Common myeloid progenitor, CD34-positive (primary cell): ENCODE measurements at regions not wholly inside any gene's neighbourhood (a gene's known extent, or its start where the extent isn't known, plus 50 kb on each side); places are given as distances from the start of the nearest gene placed in this dataset.
"Not testable (repeated sequence)": the region's sequence is repeated elsewhere in the genome, so short reads cannot be mapped to it uniquely, and the experiment has no call there.

Experiments
- CTCF ChIA-PET: fragments of 350-600 bp; sonication (Branson Sonifier 250); formaldehyde crosslinking; loops from one replicate; lab custom pipeline; 2021; ENCODE audit warnings: antibody characterized with exemption; lab: Charles Lee
- POLR2A ChIA-PET: fragments of 350-600 bp; sonication (Branson Sonifier 250); formaldehyde crosslinking; loops from one replicate; lab custom pipeline; 2021; ENCODE audit warnings: antibody characterized with exemption; lab: Charles Lee
- DNase-seq, 3 donors: peaks; one replicate each; pipeline versions ENCODE4 v3.0.0 to v3.0.0-alpha.2; 2013
- H3K27ac ChIP-seq, 2 experiments: 1 replicate in 1 of 2; 2 replicates in 1 of 2; pipeline ENCODE4 v1.7.0; 2013; ENCODE audit warnings: inconsistent platforms in 2 of 2, low read length in 2 of 2, mild to moderate bottlenecking in 2 of 2, low read depth in 1 of 2, moderate library complexity in 1 of 2; ENCODE audit not compliant: severe bottlenecking in 2 of 2, insufficient read depth in 1 of 2, poor library complexity in 1 of 2
- H3K27me3 ChIP-seq, 5 experiments: replicated peaks in 2 of 5; 1 replicate in 3 of 5; 2 replicates in 2 of 5; pipeline versions ENCODE4 v1.6.1 to v1.7.0; 2013; ENCODE audit warnings: low read length in 4 of 5, mild to moderate bottlenecking in 2 of 5, moderate library complexity in 2 of 5, inconsistent platforms in 1 of 5; ENCODE audit not compliant: insufficient read depth in 5 of 5, control insufficient read depth in 4 of 5
- H3K36me3 ChIP-seq, 4 experiments: 1 replicate in 2 of 4; 2 replicates in 2 of 4; pipeline versions ENCODE4 v1.6.1 to v1.7.0; 2013; ENCODE audit warnings: low read length in 3 of 4, control low read depth in 1 of 4, mild to moderate bottlenecking in 1 of 4; ENCODE audit not compliant: control insufficient read depth in 4 of 4, insufficient read depth in 4 of 4
- H3K4me1 ChIP-seq, 4 experiments: 1 replicate in 3 of 4; 2 replicates in 1 of 4; pipeline versions ENCODE4 v1.6.1 to v1.7.1; 2013; ENCODE audit warnings: low read length in 3 of 4, mild to moderate bottlenecking in 3 of 4, control low read depth in 1 of 4, inconsistent platforms in 1 of 4, moderate library complexity in 1 of 4; ENCODE audit not compliant: control insufficient read depth in 4 of 4, insufficient read depth in 4 of 4; ENCODE audit errors: control extremely low read depth in 1 of 4
- H3K4me3 ChIP-seq, 7 experiments: 1 replicate in 4 of 7; 2 replicates in 3 of 7; pipeline versions ENCODE4 v1.5.1 to v1.7.0; 2013; ENCODE audit warnings: mild to moderate bottlenecking in 7 of 7, low read length in 6 of 7, moderate library complexity in 6 of 7, inconsistent platforms in 2 of 7, low read depth in 2 of 7, control low read depth in 1 of 7; ENCODE audit not compliant: insufficient read depth in 4 of 7, control insufficient read depth in 1 of 7; ENCODE audit errors: extremely low read depth in 1 of 7
- H3K9me3 ChIP-seq, 5 experiments: 1 replicate in 4 of 5; 2 replicates in 1 of 5; pipeline versions ENCODE4 v1.6.1 to v1.7.1; 2013; ENCODE audit warnings: low read length in 4 of 5, mild to moderate bottlenecking in 2 of 5, inconsistent platforms in 1 of 5, low read depth in 1 of 5, moderate library complexity in 1 of 5; ENCODE audit not compliant: control insufficient read depth in 4 of 5, insufficient read depth in 2 of 5; ENCODE audit errors: control extremely low read depth in 1 of 5
- WGBS: methylation state at CpG from one replicate; pipeline ENCODE4 v1.1.5; 2013; ENCODE audit not compliant: insufficient coverage; 5-methylcytosine and 5-hydroxymethylcytosine counted together

- Histone ChIP-seq H3K27ac (no peak overlapping the region), H3K9me3 (peaks cover 0 to 2% (median 0%) of the 10 kb centered on the region in 5 experiments), H3K36me3 (no peaks in the 10 kb centered on the region), H3K27me3 (peaks cover 0 to 20% (median 3%) of the 10 kb centered on the region in 5 experiments), H3K4me1 (no peaks in the 10 kb centered on the region), H3K4me3 (no peak overlapping the region)
- ChIA-PET POLR2A (no interaction called here), CTCF (no interaction called here)
- WGBS: 100% methylated on average over 1 of the region's 2 CpGs
- DNase-seq: no peak
These were observed 121.8 kb downstream of the NOC3L start for GRCh38 chr10:94240901-94241300.

DNA sequence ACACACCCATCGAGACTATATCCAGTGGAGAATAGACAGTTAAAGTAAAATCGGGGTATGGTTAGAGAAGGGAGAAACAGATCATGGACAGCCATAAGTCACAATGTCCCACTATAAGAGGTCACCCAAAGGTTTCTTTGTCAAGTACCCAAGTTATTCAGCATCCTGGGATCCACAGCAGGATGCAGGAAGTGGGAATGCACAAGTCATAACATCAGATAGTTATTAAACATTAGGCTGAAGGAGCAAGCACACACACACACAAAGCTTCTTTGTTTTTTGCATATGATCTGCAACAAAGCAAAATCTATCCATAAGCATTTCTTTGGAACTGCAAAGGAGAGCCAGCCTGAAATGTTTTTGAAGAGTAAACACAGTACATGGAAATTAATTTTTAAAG is 111.6 kb downstream of the NOC3L start:
- Histone ChIP-seq H3K27ac (no peak overlapping the region), H3K36me3 (no peaks in the 10 kb centered on the region), H3K9me3 (no peaks in the 10 kb centered on the region), H3K4me3 (no peak overlapping the region), H3K27me3 (peaks cover 0 to 18% (median 7%) of the 10 kb centered on the region in 5 experiments), H3K4me1 (no peaks in the 10 kb centered on the region)
- no peak for DNase-seq
- ChIA-PET CTCF (no interaction called here), POLR2A (no interaction called here)
- WGBS: 93% methylated on average over 2 of the region's 2 CpGs

- CTCF ChIA-PET: no interaction called here
These were observed 111.2 kb downstream of the NOC3L start for GRCh38 chr10:94251568-94251967.

DNA sequence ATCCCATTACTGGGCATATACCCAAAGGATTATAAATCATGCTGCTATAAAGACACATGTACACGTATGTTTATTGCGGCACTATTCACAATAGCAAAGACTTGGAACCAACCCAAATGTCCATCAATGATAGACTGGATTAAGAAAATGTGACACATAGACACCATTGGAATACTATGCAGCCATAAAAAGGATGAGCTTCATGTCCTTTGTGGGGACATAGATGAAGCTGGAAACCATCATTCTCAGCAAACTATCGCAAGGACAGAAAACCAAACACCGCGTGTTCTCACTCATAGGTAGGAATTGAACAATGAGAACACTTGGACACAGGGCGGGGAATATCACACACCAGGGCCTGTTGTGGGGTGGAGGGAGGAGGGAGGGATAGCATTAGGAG is 105.3 kb downstream of the NOC3L start:
- DNase-seq, H3K4me1 ChIP-seq, H3K36me3 ChIP-seq, H3K9me3 ChIP-seq, POLR2A ChIA-PET, H3K27ac ChIP-seq, H3K4me3 ChIP-seq: not testable (repeated sequence)
- H3K27me3 ChIP-seq: peaks cover 0 to 27% (median 8%) of the 10 kb centered on the region in 5 experiments
- CTCF ChIA-PET: interaction anchor here (0.6 kb wide), 1 partner anchor 85 kb away, joined by 4 read pairs; no protein-coding TSS in a partner anchor
- 100% methylated on average over 1 of the region's 6 CpGs for WGBS

More at GRCh38 chr10:94251568-94251967, 111.2 kb downstream of the NOC3L start:
- H3K27me3 ChIP-seq: peaks cover 0 to 19% (median 8%) of the 10 kb centered on the region in 5 experiments
- no peaks in the 10 kb centered on the region for H3K9me3 ChIP-seq
- no peaks in the 10 kb centered on the region for H3K36me3 ChIP-seq
- H3K4me3 ChIP-seq: no peak overlapping the region
- no peaks in the 10 kb centered on the region for H3K4me1 ChIP-seq
- POLR2A ChIA-PET: no interaction called here
- no peak overlapping the region for H3K27ac ChIP-seq
- WGBS: no CpG with 5 or more reads among the region's 1 CpG
- no peak for DNase-seq

- Histone ChIP-seq H3K4me3 (no peak overlapping the region), H3K4me1 (no peaks in the 10 kb centered on the region), H3K27ac (no peak overlapping the region), H3K36me3 (no peaks in the 10 kb centered on the region), H3K9me3 (peaks cover 0 to 1% (median 0%) of the 10 kb centered on the region in 5 experiments), H3K27me3 (peaks cover 2 to 19% (median 3%) of the 10 kb centered on the region in 5 experiments)
- ChIA-PET POLR2A (no interaction called here), CTCF (no interaction called here)
- no peak for DNase-seq
These were observed 102.3 kb downstream of the NOC3L start for GRCh38 chr10:94260455-94260854.

DNA sequence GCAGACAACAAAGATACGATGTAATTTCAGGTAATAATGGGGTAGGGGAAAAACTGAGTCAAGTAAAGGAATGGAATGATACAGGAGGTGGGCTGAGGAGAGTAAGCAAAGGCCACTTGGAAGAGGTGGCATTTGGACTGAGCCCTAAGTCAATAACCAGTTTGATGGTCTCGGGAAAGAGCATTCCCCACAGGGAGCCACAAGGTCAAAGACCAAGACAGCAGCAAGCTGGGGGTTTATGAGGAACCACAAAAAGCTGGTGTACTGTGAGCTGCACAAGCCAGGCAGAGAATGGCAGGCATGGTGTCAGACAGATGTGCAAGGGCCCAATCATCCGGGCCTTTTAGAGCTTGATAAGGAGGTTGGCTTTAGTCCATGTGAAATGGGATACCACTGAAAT is 98.7 kb downstream of the NOC3L start:
- Histone ChIP-seq H3K27ac (no peak overlapping the region), H3K36me3 (no peaks in the 10 kb centered on the region), H3K4me1 (no peaks in the 10 kb centered on the region), H3K27me3 (peaks cover 2 to 24% (median 5%) of the 10 kb centered on the region in 5 experiments), H3K4me3 (no peak overlapping the region), H3K9me3 (peaks cover 0 to 1% (median 0%) of the 10 kb centered on the region in 5 experiments)
- no peak for DNase-seq
- 100% methylated on average over 1 of the region's 3 CpGs for WGBS
- CTCF ChIA-PET: no interaction called here
- POLR2A ChIA-PET: no interaction called here

DNA sequence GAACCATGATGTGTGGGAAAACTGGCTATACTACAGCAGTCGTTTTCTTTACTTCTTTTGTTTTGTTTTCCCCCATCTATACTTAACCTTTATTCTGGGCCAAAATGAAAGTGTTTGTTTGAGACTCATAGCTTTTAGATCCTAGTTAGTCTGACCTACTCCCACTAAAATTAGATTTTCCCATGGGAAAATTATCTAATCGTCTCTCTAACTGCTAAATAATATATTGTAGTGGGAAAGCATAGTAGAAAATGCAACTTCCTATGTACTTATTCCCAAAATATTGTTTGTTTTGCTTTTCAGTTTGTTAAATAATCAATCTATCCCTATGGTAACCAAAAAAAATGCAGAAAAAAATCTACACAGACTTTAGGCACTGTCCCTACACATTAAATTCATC is 96.6 kb downstream of the NOC3L start:
- CTCF ChIA-PET: no interaction called here
- no peaks in the 10 kb centered on the region for H3K36me3 ChIP-seq
- POLR2A ChIA-PET: no interaction called here
- peaks cover 0 to 6% (median 0%) of the 10 kb centered on the region in 5 experiments for H3K9me3 ChIP-seq
- H3K27ac ChIP-seq: no peak overlapping the region
- peaks cover 0 to 26% (median 3%) of the 10 kb centered on the region in 5 experiments for H3K27me3 ChIP-seq
- no peak for DNase-seq
- H3K4me3 ChIP-seq: no peak overlapping the region
- no peaks in the 10 kb centered on the region for H3K4me1 ChIP-seq
- no CpG with 5 or more reads among the region's 2 CpGs for WGBS
